Esophagus squamous epithelium (tissue), 5 donors: ENCODE measurements at regions not wholly inside any gene's neighbourhood (a gene's known extent, or its start where the extent isn't known, plus 50 kb on each side); places are given as distances from the start of the nearest gene placed in this dataset.

Source experiments
- DNase-seq: peaks from one replicate; lab custom pipeline; 2025; lab: John Stamatoyannopoulos, UW
- H3K27ac ChIP-seq, 4 donors: fragments of 200-600 bp; sonication (generic); one replicate each; pipeline ENCODE4 v1.5.1; 2016 to 2019; ENCODE audit warnings: mild to moderate bottlenecking in 1 of 4
- H3K27me3 ChIP-seq, 4 donors: fragments of 200-600 bp; sonication (generic); 1 replicate in 3 of 4; 2 replicates in 1 of 4; pipeline versions ENCODE4 v1.5.1 to v1.6.0; 2017 to 2021; ENCODE audit warnings: antibody characterized with exemption in 1 of 4
- H3K36me3 ChIP-seq, 3 donors: fragments of 200-600 bp; sonication (generic); one replicate each; pipeline ENCODE4 v1.5.1; 2016 to 2019
- H3K4me1 ChIP-seq, 3 donors: fragments of 200-600 bp; sonication (generic); one replicate each; pipeline ENCODE4 v1.5.1; 2017 to 2019
- H3K4me3 ChIP-seq, 4 donors: fragments of 200-600 bp; sonication (generic); 1 replicate in 3 of 4; 2 replicates in 1 of 4; pipeline ENCODE4 v1.5.1; 2016 to 2019; ENCODE audit warnings: mild to moderate bottlenecking in 2 of 4, moderate library complexity in 1 of 4
- H3K9me3 ChIP-seq, 3 donors: fragments of 200-600 bp; sonication (generic); one replicate each; pipeline ENCODE4 v1.5.1; 2016 to 2019
- POLR2A ChIP-seq, 4 donors: fragments of 450-650 bp; IDR thresholded peaks; one replicate each; pipeline ENCODE4 v1.6.1; 2017; ENCODE audit warnings: antibody characterized with exemption in 4 of 4, mild to moderate bottlenecking in 4 of 4, moderate library complexity in 3 of 4
- WGBS, 2 donors: methylation state at CpG; one replicate each; pipeline ENCODE4 v1.1.5; 2018; 5-methylcytosine and 5-hydroxymethylcytosine counted together
- intact Hi-C: fragments of 100-400 bp; cut with DNase I; formaldehyde crosslinking; loops from one replicate; pipeline ENCODE4 v1.15.0; 2022
- TF ChIP-seq, protein P1 (sequence below), 6 experiments: fragments of 450-650 bp in 4 of 6; fragments of 200-600 bp in 2 of 6; sonication (generic) in 2 of 6; IDR thresholded peaks; one replicate each; pipeline ENCODE4 v1.5.1; 2016 to 2019; ENCODE audit warnings: antibody characterized with exemption in 6 of 6, mild to moderate bottlenecking in 4 of 6, moderate library complexity in 4 of 6
- donor health status: DM: yes; HTN: yes; CAD: no.

DNA sequence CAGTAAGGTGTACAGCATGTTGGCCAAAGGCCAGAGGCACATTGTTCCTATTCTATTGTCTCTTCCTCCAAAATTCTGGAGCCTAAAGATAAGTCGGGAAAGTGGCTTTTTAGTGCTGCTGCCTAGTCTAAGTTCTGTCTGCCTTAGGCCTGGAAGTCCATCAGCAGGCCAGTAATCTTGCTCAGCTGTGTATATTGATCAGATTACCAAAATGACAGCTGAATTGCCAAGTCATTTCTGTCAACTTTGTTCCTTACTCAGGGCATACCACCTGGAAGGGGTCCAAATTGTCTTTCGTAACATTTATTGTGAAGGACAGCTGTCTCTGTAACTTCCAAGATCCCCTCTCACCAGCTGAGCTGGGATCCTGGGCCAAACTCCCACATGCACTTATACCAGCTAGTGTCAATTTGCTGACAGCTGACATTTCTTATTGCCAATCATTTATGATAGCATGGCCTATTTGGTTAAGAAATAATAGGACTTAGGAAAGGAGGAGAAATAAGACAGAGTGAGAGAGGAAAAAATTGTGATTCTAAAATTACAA, 116.8 kb upstream of the FSHR start:
- TF ChIP-seq POLR2A (IDR thresholded peaks at IDR 0.05), result no peak
- TF ChIP-seq, protein P1, sequence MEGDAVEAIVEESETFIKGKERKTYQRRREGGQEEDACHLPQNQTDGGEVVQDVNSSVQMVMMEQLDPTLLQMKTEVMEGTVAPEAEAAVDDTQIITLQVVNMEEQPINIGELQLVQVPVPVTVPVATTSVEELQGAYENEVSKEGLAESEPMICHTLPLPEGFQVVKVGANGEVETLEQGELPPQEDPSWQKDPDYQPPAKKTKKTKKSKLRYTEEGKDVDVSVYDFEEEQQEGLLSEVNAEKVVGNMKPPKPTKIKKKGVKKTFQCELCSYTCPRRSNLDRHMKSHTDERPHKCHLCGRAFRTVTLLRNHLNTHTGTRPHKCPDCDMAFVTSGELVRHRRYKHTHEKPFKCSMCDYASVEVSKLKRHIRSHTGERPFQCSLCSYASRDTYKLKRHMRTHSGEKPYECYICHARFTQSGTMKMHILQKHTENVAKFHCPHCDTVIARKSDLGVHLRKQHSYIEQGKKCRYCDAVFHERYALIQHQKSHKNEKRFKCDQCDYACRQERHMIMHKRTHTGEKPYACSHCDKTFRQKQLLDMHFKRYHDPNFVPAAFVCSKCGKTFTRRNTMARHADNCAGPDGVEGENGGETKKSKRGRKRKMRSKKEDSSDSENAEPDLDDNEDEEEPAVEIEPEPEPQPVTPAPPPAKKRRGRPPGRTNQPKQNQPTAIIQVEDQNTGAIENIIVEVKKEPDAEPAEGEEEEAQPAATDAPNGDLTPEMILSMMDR (IDR thresholded peaks at IDR 0.05), result no peak
- Histone ChIP-seq H3K27ac (no peak overlapping the region), H3K27me3 (no peaks in the 10 kb centered on the region), H3K4me1 (no peaks in the 10 kb centered on the region), H3K9me3 (no peaks in the 10 kb centered on the region), H3K36me3 (no peaks in the 10 kb centered on the region), H3K4me3 (no peak overlapping the region)
- no peak for DNase-seq
- 58 to 64% methylated on average over 2 of the region's 2 CpGs for WGBS, 2 donors
- intact Hi-C loops, result no loop called here

DNA sequence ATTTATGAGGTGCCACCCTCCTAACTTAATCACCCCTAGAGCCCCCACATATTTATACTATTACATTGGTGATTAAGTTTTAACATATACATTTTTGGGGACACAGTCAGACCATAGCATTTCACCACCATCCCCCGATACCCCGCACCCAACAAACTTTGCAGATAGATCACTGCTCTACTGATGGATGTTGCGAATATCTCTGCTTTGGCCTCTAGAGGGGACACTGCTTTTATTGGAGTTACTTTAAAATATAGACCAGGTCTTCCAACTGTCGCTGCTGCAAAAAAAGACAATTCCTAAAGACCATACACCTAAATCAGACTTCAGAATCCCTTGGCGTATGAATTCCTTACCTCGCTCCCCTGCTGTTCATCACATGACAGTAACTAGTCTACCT, 115.8 kb upstream of the FSHR start:
- 95 to 98% methylated on average over 6 of the region's 6 CpGs for WGBS, 2 donors
- no peak for DNase-seq

DNA sequence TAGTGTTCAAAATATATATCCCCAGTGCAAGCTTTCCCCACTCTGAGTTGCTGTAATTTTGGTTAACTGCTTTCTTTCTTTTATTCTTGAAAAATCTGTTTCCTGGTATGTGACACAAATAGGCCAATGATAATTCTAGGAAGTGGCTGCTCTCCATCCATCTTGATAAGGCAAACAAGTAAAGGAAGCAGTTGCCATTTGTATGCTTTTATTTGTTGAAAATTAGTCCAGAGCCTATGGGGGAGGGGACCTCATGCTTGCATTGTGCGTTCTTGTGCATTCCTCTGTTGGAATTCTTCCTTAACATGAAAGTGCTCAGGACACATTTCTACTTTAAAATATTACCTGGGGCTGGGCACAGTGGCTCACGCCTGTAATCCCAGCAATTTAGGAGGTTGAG, 111.2 kb upstream of the FSHR start:
- no peaks in the 10 kb centered on the region for H3K9me3 ChIP-seq
- no peak overlapping the region for H3K4me3 ChIP-seq
- no peak overlapping the region for H3K27ac ChIP-seq
- no peaks in the 10 kb centered on the region for H3K27me3 ChIP-seq
- H3K36me3 ChIP-seq, result no peaks in the 10 kb centered on the region
- H3K4me1 ChIP-seq, result no peaks in the 10 kb centered on the region
- no peak for DNase-seq
- intact Hi-C loops, result no loop called here
- TF ChIP-seq, protein P1 (IDR thresholded peaks at IDR 0.05), result no peak
- no peak for TF ChIP-seq POLR2A (IDR thresholded peaks at IDR 0.05)
- 73 to 87% methylated on average over 2 of the region's 2 CpGs for WGBS, 2 donors

More for the DNA sequence above, 115.8 kb upstream of the FSHR start:
- H3K27me3 ChIP-seq, result no peaks in the 10 kb centered on the region
- intact Hi-C loops, result no loop called here
- TF ChIP-seq, protein P1 (IDR thresholded peaks at IDR 0.05), result no peak
- no peak for TF ChIP-seq POLR2A (IDR thresholded peaks at IDR 0.05)
- no peak overlapping the region for H3K27ac ChIP-seq
- H3K4me3 ChIP-seq, result no peak overlapping the region
- H3K9me3 ChIP-seq, result no peaks in the 10 kb centered on the region
- H3K4me1 ChIP-seq, result no peaks in the 10 kb centered on the region
- H3K36me3 ChIP-seq, result no peaks in the 10 kb centered on the region

DNA sequence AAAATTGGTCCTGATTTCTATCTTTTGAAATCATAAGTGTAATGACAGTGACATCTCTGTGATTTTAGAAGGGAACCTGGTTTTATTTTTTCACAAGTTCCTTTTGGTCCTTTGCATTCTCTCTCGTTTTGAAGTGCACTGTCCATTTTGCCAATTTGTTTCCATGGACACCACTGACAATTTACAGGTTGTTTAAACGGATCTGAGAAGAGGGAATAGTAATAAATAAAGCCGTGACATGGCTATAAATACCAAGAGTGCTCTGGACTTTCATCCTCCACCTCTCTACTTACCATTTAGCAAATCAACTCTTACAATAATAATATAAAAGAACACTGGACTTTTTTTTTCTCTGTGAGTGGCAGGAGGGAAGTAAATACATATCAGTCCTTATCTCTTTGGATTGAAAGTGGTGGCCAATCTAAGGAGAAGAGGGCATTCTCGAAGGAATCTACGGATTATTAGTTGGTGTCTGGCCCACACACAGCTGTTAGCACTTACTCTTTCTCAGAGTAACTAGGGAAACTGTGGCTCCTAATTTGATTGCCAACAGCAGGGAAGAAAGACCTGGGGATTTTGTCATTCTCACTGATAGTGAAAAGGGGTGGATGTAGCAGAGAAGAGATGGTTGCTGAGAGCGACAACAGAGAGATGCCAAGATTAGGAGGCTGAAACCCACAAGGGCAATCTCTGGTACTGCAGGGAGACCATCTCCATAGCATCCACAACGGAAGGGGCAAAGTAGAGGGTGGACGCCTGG, 108.7 kb upstream of the FSHR start:
- 60 to 64% methylated on average over 8 of the region's 8 CpGs for WGBS, 2 donors
- no peak for DNase-seq
- no peaks in the 10 kb centered on the region for H3K9me3 ChIP-seq
- H3K27ac ChIP-seq, result no peak overlapping the region
- H3K36me3 ChIP-seq, result no peaks in the 10 kb centered on the region
- no peak overlapping the region for H3K4me3 ChIP-seq
- H3K4me1 ChIP-seq, result no peaks in the 10 kb centered on the region
- H3K27me3 ChIP-seq, result no peaks in the 10 kb centered on the region
- intact Hi-C loops, result no loop called here
- no peak for TF ChIP-seq POLR2A (IDR thresholded peaks at IDR 0.05)
- TF ChIP-seq, protein P1 (IDR thresholded peaks at IDR 0.05), result no peak

DNA sequence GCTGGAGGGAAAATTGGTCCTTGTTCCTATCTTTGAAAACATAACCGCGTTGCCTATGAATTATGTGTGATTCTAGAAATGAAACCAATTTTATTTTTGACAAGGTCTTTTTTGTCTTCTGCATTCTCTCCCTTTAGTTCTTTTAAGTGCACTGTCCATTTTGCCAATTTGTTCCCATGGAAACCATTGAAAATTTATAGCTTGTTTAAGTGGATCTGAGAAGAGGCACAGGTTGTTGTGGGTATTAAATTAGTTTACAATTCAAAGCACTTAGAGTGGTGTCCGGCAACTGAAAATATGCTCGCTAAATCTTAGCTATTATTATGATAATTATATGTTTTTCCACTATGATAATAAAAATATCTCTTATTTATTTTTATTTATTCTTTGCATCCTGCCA, 107.5 kb upstream of the FSHR start:
- no peak overlapping the region for H3K4me3 ChIP-seq
- H3K9me3 ChIP-seq, result no peaks in the 10 kb centered on the region
- WGBS, 2 donors, result 79 to 81% methylated on average over 4 of the region's 4 CpGs
- no peak overlapping the region for H3K27ac ChIP-seq
- H3K4me1 ChIP-seq, result no peaks in the 10 kb centered on the region
- H3K27me3 ChIP-seq, result no peaks in the 10 kb centered on the region
- no peaks in the 10 kb centered on the region for H3K36me3 ChIP-seq
- intact Hi-C loops, result no loop called here
- no peak for DNase-seq
- TF ChIP-seq, protein P1 (IDR thresholded peaks at IDR 0.05), result no peak
- TF ChIP-seq POLR2A (IDR thresholded peaks at IDR 0.05), result no peak
